Islet of Langerhans (tissue), 1 donor: ENCODE measurements at regions not wholly inside any gene's neighbourhood (a gene's known extent, or its start where the extent isn't known, plus 50 kb on each side); places are given as distances from the start of the nearest gene placed in this dataset.
"Not testable (repeated sequence)": the region's sequence is repeated elsewhere in the genome, so short reads cannot be mapped to it uniquely, and the experiment has no call there.

ENCODE experiments used
- FAIRE-seq: peaks from one replicate; lab custom pipeline; 2011; peaks lifted over from hg19 to GRCh38; lab: Jason Lieb, UNC

DNA sequence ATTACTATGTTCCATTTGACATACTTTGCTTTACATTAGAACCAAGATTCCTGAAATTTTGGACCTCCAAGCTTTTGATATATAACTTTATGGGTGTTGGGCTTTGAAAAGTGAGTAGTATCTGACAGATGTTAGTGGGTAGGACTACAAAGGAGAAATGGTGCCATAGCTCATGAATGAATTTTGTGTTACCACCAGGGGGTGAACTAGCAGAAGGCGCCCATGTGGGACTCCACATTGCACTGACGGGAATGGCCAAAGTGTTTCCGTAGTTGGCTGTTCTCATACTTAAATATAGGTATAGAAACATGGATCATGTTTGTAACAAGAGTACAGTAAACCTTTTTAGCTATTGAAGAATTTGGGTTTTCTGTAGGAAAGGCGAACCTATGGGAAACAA lies 337.5 kb downstream of the FLRT2 start:
- FAIRE-seq: no peak

DNA sequence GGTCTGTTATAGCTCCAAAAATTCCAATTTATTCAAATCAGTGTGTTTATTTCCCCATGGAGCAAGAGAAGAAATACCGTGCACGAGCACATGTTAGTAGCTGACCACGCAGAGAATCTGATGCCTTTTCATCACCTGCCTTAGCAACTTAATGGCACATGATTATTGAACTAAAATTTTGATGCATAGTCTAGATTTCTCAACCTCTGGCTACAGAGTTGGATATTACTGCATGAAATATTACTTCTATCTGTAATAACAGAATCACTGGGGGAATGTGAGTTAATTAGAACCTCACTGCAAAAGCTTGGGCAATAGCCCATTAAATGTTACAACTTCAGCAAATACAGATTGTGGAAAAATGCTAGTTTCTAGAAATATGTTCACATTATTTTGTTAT lies 335.8 kb downstream of the FLRT2 start:
- FAIRE-seq: no peak

DNA sequence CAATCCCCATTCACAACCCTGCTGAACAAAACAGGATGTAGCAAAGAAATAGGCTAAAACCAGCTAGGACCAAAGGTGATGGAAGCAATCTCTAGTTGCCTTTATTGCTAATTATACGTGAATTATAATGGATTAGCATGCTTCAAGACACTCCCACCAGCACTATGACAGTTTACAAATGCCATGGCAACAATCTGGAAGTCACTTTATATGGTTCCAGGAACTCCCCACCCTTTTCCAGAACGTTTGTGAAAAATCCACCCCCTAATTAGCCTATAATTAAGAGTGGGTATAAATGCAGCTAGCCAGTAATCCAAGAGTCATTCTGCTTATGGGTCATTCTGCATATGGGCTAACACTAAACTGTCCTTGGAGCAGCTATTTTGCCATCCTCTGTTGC lies 328.7 kb downstream of the FLRT2 start:
- no peak for FAIRE-seq

DNA sequence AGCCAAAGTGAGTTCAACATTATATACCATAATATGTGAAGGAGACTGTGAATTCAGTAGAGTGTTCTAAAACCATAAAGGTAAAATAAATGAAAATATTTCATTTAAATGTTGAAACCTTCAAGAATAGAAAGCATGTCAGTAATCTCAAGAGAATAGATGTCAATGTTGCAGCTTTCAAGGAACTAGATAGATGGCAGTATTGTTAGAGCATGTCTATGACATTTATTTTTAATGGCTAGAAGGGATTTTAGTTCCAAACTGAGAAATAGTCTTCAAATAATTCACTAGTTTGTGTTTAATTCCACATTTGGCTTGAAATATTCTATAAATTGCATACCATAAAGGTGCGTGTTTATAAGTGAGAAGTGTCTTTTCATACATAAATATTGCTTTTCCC lies 326.5 kb downstream of the FLRT2 start:
- FAIRE-seq: no peak

DNA sequence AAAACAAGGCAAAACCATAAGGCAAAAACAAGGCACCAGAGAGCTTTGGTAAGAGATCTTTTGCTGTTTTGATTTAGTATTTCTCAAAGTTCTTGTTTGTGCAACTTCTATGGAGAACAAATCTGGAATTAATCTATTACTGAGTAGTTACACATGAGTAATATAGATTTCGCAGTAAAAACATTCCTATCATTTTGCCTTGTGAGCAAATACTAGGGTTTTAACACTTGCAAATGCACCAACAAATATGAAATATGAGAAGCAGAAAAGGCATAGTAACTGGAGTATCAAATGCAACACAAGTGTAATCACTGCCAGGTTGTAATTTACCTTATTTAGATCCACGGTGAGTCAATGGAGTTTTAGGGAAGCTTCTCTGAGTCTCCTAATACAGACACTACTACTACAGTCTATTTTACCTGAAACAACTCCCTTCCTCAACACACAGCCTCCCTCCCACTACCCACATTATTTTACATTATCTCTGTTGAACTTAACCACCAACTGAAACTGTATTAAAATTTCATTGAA lies 324.1 kb downstream of the FLRT2 start:
- FAIRE-seq: no peak

DNA sequence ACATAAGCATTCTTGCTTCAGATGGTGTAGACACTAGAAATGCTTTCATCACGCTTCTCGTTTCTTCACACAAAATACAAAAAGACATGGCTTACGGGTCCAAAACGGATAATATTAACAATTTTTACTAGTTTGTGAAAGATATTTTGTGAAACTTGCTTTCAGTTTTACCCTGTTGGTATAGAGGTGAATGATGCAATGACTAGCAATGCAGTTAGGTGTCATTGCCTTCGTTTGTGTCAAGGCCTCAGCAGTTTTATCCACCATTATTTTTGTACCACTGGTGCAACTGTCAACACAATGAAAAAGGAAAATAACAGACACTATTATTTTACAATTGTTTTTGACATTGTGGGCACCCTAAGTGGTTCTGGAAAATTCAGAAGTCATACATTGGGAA lies 323.0 kb downstream of the FLRT2 start:
- no peak for FAIRE-seq

DNA sequence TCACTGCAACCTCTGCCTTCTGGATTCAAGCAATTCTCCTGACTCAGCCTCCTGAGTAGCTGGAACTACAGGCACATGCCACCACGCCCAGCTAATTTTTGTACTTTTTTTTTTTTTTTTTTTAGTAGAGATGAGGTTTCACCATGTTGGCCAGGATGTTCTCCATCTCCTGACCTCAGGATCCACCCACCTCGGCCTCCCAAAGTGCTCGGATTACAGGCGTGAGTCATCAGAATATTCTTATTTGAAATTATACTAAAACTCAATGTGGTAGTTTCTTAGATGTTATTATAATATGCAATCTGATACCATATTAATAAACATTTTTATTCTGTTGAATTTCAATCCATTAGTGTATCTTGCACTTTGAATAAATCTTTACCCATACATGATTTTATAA lies 322.2 kb downstream of the FLRT2 start:
- not testable (repeated sequence) for FAIRE-seq

DNA sequence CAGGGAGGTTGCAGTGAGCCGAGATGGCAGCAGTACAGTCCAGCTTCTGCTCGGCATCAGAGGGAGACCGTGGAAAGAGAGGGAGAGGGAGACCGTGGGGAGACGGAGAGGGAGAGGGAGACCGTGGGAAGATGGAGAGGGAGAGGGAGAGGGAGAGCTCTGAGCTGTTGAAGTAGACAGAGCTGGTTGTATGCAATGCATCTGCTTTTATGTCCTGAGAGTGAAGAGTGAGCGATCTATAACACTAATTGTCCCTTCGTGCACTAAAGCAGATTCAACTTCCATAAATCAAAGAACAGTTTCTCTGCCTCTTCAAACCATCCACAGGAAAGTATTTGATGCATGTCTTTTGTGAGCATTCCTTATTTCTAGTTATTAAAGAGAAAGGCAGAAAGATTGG lies 300.6 kb downstream of the FLRT2 start:
- not testable (repeated sequence) for FAIRE-seq

DNA sequence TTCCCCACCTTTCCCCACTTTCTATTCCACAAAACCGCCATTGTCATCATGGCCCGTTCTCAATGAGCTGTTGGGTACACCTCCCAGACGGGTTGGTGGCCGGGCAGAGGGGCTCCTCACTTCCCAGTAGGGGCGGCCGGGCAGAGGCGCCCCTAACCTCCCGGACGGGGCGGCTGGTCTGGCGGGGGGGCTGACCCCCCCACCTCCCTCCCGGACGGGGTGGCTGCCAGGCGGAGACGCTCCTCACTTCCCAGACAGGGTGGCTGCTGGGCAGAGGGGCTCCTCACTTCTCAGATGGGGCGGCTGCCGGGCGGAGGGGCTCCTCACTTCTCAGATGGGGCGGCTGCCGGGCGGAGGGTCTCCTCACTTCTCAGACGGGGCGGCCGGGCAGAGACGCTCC lies 299.7 kb downstream of the FLRT2 start:
- FAIRE-seq: not testable (repeated sequence)

DNA sequence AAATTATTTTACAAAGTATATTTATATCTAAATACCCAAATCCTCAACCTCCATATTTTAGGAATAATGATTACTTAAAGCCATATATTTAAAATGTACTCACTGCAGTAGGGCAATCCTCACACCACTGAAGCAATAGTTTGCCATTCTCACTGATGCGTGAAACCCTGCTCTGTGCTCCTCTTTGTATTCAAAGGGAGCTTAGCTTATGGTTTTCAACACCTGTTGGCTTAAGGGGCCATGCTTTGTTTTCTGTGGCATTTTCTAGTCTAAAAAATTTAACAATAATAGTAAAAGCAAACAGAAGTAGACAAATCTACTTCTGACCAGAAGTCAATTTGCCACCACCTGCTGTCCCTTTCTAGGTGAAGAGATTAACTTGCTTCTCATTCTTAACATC lies 294.6 kb downstream of the FLRT2 start:
- no peak for FAIRE-seq

DNA sequence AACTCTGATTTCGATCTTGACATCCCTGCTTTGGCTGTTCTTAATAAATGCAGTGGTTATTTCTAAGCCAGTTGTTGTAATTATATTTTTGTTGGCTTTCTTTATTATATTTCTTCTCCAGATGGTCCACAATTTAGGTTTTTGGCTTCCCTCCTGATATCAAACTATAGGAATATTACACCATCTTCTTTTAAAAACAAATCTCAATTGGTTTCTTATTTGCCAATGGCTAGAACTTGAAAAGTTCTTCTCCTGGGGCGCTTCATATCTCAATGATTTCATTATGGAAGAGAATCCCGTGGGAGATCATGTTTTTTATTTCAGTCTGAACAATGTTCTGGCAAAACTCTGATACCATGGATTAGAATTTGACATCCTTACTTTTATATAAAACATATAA lies 292.3 kb downstream of the FLRT2 start:
- no peak for FAIRE-seq

DNA sequence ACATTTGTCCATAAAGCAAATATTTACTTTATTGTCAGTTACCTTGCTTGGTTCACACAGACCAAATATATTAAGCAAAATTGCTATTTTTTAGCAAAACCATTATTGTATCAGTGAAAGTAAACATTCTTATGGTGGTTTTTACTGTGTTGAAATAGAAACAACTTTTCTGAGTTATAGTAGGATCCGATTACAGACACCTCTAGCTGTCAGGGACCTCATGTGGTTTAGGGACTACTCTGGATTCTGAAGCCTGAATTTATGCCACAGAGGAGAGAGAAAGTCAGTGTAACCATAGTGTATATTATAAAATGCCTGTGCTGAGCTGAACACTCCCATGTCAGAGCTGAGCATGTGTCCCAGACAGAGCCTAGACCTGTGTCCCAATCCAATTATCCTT lies 287.5 kb downstream of the FLRT2 start:
- FAIRE-seq: no peak

DNA sequence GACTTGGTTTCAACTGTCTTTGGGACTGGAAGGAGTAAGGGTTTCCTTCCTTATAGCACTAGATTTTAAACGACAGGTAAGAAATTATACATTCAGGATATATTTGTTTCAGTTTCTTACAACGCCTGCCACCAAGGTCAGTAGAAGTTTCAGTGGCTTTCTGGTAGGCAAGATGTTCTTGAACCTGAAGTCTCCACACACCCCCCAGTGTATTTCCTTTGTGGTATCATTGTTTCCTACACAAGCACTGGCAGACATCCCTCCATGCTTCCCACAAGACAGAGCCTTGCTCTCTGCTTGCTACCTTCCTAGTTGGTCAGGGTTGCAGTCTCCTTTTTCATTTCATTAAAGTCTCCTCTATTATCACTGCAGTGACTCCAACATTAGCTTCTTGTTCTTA lies 283.1 kb downstream of the FLRT2 start:
- no peak for FAIRE-seq

DNA sequence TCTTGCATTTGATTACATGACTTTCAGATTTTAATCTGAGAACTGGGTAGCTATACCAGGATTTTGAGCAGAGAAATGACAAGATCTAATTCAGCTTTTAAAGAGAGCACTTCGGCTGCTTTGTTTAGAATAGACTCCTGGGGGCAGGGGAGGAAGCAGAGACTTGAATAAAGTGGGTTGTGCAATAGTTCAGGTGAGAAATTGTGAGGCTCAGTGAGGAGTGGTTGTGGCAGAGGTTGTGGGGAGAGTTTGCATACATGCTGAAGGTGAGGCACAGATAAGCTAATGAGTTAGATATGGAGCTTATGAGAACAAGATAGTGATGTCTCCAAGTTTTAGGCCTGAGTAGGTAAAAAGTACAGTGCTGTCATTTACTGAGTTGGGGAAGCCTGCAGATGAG lies 281.4 kb downstream of the FLRT2 start:
- no peak for FAIRE-seq

DNA sequence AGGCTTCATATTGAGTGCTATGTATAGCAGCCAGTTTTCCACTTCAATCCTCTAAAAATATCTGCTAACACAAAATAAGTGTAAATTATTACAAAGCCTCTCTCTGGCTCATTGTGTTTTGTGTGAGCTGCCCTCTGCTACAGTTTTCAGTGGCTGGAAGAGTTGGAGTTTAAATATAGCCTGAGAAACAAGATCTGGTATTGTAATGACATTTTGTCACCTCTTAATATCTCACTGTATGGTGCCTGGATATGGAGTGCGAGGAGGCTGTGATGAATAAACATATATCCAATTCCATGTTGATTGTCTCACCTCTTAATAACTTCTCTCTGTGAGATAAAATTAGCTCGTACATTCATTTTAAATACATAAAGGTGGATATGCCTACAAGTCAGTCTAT lies 269.7 kb downstream of the FLRT2 start:
- FAIRE-seq: no peak

DNA sequence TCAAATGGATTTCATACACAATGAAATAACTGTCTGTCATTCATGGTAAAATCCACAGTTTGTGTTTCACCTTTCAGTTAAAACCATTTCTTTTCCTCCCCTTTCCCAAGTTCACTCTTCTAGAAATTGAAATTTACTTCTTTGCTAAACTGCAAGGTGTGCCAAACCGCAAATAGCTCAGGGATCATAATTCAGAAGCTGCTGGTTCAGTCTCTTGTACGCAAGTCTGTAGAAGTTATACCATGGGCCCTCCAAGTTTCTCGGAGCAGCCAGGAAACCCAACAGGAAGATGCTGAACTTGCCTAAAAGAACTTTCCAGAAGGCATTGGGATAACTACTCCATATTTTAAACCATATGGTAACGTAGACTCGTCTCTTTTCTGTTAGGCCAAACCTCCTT lies 268.9 kb downstream of the FLRT2 start:
- FAIRE-seq: no peak

DNA sequence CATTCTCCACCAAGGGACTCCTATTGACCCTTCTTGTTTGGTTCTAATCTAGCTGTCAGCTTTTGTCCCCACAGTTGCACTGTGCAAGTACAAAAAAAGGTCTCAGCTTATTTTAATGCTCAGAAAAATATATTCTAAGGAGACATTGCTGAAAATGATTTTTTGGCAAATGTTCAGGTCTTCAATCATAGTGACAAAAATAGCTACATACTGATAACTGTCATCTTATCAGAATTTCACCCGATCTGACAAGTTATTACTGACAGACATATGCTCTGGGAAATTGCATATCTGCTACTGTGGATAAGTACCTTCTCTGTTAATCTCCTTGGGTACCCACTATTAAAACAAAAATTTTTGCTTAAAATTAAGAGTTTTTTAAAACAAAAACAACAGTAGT lies 263.6 kb downstream of the FLRT2 start:
- FAIRE-seq: no peak

DNA sequence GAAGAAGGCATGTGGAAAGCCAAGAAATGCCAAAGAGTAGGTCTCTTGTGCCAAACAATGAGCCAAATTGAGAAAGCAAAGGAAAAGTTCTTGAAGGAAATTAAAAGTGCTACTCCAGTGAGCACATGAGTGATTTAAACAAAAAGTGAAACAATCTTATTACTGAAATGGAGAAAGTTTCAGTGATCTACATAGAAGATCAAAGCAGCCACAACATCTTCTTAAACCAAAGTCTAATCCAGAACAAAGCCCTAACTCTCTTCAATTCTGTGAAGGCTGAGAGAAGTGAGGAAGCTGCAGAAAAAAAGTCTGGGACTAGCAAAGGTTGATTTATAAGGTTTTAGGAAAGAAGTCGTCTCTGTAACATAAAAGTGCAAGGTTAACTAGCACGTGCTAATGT lies 259.6 kb downstream of the FLRT2 start:
- no peak for FAIRE-seq

DNA sequence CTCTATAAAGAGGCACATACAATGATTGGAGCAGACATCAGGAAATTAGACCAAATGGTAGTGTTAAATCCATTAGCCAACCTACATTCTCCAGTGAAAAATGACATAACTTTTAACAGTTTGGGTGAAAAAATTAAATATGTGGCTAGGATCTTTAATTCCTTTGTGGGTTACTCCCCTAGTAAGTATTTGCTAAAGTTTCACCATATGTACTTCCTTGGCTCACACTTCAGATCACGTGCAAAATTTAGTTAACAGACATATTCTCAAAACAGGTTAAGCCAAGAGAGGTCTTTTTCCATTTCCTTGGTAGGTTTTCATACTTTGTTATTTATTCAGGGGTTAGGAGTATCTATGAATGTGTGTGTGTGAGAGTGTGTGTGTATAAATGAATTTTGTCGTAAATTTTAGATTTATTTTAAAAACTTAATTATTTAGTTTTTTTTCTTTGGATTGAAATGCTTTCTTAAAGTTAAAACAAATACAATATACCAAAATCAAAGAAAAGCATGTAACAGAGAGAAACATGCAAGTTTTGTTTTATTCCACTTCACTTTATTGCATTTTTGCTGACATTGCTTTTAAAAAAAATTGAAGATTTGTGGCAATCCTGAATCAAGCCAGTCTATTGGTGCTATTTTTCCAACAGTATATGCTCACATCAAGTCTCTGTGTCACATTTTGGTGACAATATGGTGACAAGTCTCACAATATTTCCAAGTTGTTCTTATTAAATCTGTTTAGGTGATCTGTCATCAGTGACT lies 258.7 kb downstream of the FLRT2 start:
- FAIRE-seq: no peak

DNA sequence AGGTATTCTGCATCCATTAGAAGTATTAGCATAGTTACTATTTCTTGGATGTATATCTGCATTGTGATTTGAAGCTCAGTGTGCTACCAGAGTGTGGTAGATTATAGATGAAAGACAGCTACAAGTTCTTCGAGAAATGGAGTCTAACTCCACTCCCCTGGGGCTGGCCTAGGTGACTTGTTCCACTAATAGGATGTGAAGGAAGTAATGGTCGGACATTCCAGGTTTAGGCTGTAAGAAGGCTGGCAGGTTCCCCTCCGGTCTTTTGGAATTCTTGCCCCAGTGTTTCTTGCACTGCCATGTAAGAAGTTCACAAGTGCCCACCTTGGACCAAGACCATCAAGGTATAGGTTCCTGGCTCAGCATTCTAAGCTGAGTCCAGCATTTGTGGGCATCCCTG lies 236.4 kb downstream of the FLRT2 start:
- no peak for FAIRE-seq

DNA sequence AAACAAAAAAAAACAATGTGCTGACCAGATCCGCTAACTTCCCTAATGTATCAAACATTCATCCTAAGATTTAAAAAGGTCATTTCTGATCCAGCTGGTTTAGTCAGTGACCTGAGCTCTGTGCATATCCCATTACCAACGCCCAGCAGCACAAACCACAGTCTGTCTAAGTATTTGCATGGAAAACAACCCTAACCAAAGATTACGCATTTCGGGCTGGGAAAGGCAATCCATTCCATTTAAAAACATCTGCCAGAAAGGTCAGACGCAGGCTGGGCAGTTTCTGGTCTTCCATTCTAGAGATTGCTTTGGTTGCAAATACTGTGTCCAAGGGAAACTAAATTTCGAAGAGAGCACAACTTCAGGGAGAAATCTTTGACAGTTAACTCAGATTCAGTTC lies 234.9 kb downstream of the FLRT2 start:
- no peak for FAIRE-seq

DNA sequence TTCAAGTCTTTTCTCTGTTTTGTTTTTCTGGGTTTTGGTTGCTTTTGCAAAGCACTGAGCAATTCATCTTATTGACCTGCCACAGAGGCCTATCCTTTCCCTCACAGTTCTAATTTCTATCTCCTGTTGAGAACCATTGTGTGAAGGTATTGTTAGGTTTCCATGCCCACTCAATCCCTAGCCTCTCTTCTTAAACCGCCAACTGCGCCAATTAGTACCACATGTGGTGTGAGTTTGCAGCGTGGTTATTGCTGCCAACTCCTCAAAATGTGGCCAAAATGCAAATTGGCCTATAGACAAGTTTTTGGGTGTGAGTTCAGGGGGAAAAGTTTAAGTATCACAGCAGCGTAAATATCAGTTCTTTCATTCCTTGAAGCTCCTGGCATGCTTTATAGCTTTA lies 232.6 kb downstream of the FLRT2 start:
- no peak for FAIRE-seq

DNA sequence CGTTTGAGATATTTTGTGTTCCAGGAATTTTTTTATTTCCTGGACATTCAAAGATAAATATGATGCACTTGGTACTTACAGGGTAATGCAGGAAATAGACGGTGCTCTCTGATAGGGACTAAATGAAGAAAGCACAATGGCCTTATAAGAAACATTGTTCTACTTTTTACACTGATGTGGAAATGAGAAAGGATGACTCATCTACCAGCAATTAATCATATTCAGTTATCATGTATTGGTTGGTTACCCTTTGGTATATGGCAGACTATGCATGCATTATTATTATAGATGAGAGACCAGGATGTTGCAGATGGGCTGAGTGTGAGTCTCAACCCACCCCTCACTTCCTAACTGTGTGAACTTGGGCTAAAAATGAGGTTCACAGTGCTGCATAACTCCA lies 222.2 kb downstream of the FLRT2 start:
- FAIRE-seq: no peak

DNA sequence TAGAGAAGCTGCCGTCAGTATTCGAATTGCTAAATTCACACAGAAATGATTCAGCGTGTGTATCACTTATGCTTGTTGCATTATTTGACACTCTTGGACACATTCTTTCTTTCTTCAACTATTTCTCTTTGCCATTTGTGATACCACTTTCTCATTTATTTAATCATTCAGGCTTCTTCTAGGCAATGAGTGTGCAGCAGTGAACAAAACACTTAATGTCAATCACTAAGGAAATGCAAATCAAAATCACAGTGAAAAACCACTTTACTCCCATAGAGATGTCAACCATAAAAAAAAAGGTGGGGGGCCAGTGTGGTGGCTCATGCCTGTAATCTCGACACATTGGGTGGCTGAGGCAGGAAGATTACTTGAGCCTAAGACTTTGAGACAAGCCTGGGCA lies 214.6 kb downstream of the FLRT2 start:
- FAIRE-seq: no peak

DNA sequence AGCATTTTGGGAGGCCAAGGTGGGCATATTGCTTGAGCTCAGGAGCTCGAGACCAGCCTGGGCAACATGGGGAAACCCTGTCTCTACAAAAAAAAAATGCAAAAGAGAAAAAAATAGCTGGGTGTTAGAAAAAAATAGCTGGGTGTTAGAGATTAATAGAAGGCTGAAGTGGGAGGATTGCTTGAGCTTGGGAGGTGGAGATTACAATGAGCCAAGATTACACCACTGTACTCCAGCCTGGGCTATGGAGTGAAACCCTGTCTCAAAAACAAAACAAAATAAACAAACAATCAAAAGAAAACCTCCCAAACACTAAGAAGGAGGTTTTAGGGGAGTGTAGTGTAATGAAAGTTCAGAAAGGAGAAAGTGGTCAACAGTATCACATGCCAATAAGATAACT lies 202.1 kb downstream of the FLRT2 start:
- no peak for FAIRE-seq
